ENCODE measurements at regions not wholly inside any gene's neighbourhood (a gene's known extent, or its start where the extent isn't known, plus 50 kb on each side); places are given as distances from the start of the nearest gene placed in this dataset.

GRCh38 chr15:47618241-47618640, 99.1 kb upstream of the SEMA6D start:
- TF ChIP-seq CTCF (IDR thresholded peaks at IDR 0.05), result no peak
- no peak for TF ChIP-seq EP300 (IDR thresholded peaks at IDR 0.05)
